GM10266 (cell line): ENCODE measurements at regions not wholly inside any gene's neighbourhood (a gene's known extent, or its start where the extent isn't known, plus 50 kb on each side); places are given as distances from the start of the nearest gene placed in this dataset.

Experiments
- DNase-seq: peaks from one replicate; pipeline ENCODE4 v3.0.0; 2012; ENCODE audit errors: extremely low spot score
- TF ChIP-seq, protein P1 (sequence below): IDR thresholded peaks from 2 replicates; pipeline ENCODE4 v1.5.1; 2012; ENCODE audit warnings: mild to moderate bottlenecking, low read depth; ENCODE audit not compliant: control insufficient read depth, insufficient read depth; ENCODE audit errors: missing control alignments

DNA sequence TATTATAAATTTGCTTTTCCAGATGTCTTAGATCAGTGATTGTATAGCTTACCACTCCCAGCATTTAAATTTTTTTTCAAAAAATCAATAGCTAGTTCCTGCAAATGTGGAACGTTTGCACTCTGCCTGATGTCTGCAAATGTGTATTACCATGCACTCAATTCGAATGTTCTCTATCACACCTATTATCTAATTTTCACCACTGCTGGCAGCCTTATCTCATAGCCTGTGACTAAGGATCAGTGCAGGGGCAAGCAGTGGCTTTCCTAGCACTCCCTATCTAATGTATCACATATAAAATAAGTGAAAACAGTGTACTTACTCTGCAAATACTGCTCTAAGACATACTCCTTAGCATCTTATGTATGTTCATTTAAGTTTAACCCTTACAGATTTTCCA lies 196.3 kb upstream of the PLSCR5 start:
- DNase-seq, result no peak
- TF ChIP-seq, protein P1, sequence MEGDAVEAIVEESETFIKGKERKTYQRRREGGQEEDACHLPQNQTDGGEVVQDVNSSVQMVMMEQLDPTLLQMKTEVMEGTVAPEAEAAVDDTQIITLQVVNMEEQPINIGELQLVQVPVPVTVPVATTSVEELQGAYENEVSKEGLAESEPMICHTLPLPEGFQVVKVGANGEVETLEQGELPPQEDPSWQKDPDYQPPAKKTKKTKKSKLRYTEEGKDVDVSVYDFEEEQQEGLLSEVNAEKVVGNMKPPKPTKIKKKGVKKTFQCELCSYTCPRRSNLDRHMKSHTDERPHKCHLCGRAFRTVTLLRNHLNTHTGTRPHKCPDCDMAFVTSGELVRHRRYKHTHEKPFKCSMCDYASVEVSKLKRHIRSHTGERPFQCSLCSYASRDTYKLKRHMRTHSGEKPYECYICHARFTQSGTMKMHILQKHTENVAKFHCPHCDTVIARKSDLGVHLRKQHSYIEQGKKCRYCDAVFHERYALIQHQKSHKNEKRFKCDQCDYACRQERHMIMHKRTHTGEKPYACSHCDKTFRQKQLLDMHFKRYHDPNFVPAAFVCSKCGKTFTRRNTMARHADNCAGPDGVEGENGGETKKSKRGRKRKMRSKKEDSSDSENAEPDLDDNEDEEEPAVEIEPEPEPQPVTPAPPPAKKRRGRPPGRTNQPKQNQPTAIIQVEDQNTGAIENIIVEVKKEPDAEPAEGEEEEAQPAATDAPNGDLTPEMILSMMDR, result no peak

DNA sequence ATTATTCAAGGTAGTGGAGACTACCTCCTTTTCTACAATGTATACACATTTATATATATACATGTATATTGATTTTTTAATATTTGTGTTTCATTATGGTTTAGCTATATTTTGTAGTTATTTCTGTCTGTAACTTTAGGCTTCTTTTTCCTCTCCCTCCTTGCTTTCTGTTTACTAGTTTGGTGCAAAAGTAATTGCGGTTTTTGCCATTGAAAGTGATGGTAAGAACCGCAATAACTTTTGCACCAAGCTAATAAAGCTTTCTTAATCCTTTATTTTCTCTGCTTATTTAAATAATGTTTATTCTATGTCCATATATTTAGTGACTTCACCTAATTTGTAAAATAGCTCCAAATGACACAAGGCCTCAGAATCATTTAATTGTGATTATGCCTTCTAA lies 195.3 kb upstream of the PLSCR5 start:
- TF ChIP-seq, protein P1, result no peak
- DNase-seq, result no peak

DNA sequence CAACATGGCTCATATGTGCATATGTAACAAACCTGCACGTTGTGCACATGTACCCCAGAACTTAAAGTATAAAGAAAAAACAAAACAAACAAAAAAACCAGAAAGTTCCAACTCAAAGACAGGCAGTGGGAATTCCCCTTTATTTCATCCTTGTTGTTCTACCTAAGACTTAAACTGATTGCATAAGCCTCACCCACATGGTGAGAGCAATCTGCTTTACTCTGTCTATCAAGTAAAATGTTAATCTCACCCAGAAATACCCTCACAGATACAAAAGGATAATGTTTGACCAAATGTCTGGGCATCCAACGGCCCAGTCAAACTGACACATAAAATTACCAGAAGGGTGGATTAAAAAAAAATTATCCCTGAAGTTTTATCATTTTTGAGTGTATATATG lies 190.9 kb upstream of the PLSCR5 start:
- TF ChIP-seq, protein P1, result no peak
- DNase-seq, result no peak

DNA sequence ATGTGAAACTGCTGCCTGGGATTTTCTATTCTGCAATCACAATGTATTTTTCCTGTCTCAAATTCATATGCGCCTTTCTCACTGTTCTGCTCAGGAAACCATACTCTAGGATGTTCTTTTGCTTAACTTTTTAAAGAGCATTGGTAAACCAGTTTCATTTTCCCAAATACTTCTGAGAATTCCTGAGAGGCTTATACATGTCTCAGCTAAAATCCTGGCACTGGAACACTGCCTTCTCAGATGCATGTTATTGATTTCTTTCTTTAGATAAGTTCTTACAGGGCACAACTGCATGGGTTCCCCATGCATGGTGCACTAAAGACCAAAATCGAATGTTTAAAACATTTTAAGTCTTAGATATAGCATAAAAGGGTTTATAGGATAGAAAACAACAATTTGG lies 178.3 kb upstream of the PLSCR5 start:
- no peak for DNase-seq

DNA sequence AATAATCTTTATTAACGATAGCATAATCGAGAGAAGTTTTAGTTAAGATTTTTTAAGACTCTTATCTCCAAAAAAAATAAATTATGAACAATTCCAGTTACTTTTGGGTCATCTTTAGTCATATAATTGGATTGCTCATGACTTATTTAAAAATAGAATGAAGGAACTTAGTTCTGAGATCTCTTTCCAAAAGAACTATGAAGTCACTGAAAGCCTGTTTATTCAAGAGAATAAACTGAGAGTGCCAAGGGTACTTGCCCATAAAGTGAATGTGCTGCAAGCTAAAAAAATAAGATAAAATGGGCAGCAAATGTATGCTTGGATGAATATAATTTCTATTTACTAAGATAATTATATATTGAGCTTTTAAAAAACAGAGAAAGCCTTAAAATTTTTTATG lies 176.5 kb upstream of the PLSCR5 start:
- DNase-seq, result no peak
- TF ChIP-seq, protein P1, result no peak

More for the DNA sequence above, 178.3 kb upstream of the PLSCR5 start:
- TF ChIP-seq, protein P1, result no peak

DNA sequence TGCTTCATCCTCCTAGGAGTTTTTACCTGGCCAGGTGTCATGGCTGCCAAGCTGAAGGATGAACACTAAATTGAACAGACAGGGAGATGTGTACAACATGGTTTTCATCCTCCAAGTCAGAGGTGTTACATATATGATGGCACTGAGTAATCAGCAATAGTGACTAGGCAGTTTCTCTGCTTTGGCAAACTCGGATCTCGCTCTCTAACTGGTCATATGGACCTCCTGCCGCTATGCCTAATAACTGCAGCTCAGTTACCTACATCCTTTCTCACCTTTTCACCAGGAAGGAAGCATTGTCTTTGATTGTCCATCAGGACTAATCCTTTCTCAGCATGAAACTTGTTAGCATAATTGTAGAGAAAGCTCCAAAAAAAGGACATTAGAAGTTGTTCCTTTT lies 175.9 kb upstream of the PLSCR5 start:
- TF ChIP-seq, protein P1, result no peak
- no peak for DNase-seq

DNA sequence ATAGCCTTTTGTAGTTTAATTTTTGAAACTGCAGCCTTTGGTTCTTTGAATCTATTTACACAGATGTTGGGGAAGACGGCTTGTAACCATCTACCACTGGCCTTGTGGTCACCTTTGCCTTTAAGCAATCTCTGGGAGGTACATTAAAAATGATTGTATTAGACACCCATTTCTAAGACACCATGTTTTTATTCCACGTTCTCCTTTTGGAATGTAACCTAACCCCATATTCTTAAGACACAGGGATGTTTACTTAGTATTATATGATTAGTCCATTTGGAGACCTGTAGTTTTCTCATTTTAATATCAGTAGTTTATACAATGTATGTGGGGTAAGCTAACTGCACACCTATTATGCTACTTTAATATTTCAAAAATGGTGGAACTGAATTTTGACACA lies 175.1 kb upstream of the PLSCR5 start:
- no peak for DNase-seq
- TF ChIP-seq, protein P1, result no peak
